H9 (cell line): ENCODE measurements at regions not wholly inside any gene's neighbourhood (a gene's known extent, or its start where the extent isn't known, plus 50 kb on each side); places are given as distances from the start of the nearest gene placed in this dataset.

Experiments
- DNase-seq: peaks from one replicate; pipeline ENCODE4 v3.0.0-alpha.2; 2017
- H2AFZ ChIP-seq: one replicate; pipeline ENCODE4 v1.6.1; 2013; ENCODE audit warnings: mild to moderate bottlenecking, low read length, control low read depth, moderate library complexity
- H2AK5ac ChIP-seq: 2 replicates; pipeline ENCODE4 v1.6.1; 2013; ENCODE audit warnings: low read length, control low read depth, mixed read lengths; ENCODE audit not compliant: insufficient read length
- H2BK120ac ChIP-seq: one replicate; pipeline ENCODE4 v1.6.1; 2013; ENCODE audit warnings: low read depth, mild to moderate bottlenecking, low read length, control low read depth, inconsistent platforms; ENCODE audit not compliant: poor library complexity, severe bottlenecking
- H2BK12ac ChIP-seq: 2 replicates; pipeline ENCODE4 v1.6.1; 2013; ENCODE audit warnings: low read length, control low read depth, mixed read lengths, low read depth; ENCODE audit not compliant: insufficient read length
- H2BK15ac ChIP-seq: 2 replicates; pipeline ENCODE4 v1.6.1; 2013; ENCODE audit warnings: low read depth, low read length, control low read depth
- H2BK20ac ChIP-seq: one replicate; pipeline ENCODE4 v1.6.1; 2013; ENCODE audit warnings: low read depth, mild to moderate bottlenecking, low read length, control low read depth, inconsistent platforms; ENCODE audit not compliant: poor library complexity, severe bottlenecking
- H2BK5ac ChIP-seq: 2 replicates; pipeline ENCODE4 v1.6.1; 2013; ENCODE audit warnings: low read length, control low read depth, mixed read lengths; ENCODE audit not compliant: insufficient read length
- H3K14ac ChIP-seq: 2 replicates; pipeline ENCODE4 v1.6.1; 2013; ENCODE audit warnings: low read length, control low read depth; ENCODE audit not compliant: insufficient read depth
- H3K18ac ChIP-seq: 2 replicates; pipeline ENCODE4 v1.6.1; 2013; ENCODE audit warnings: low read depth, mild to moderate bottlenecking, mixed read lengths, low read length, control low read depth; ENCODE audit not compliant: insufficient read length
- H3K23ac ChIP-seq: 2 replicates; pipeline ENCODE4 v1.6.1; 2013; ENCODE audit warnings: low read length, control low read depth, mixed read lengths, low read depth; ENCODE audit not compliant: insufficient read length
- H3K23me2 ChIP-seq: 2 replicates; pipeline ENCODE4 v1.6.1; 2013; ENCODE audit warnings: low read depth, mild to moderate bottlenecking, mixed read lengths, low read length, control low read depth; ENCODE audit not compliant: insufficient read length, poor library complexity, severe bottlenecking
- H3K27ac ChIP-seq: 2 replicates; pipeline ENCODE4 v1.5.1; 2013; ENCODE audit warnings: low read length, control low read depth, mixed read lengths, low read depth; ENCODE audit not compliant: insufficient read length
- H3K27me3 ChIP-seq: 2 replicates; pipeline ENCODE4 v1.6.1; 2013; ENCODE audit warnings: low read length, control low read depth, inconsistent platforms; ENCODE audit not compliant: insufficient read depth
- H3K4ac ChIP-seq: 2 replicates; pipeline ENCODE4 v1.6.1; 2013; ENCODE audit warnings: low read depth, mild to moderate bottlenecking, control low read depth, inconsistent platforms, low read length, moderate library complexity
- H3K4me1 ChIP-seq: 2 replicates; pipeline ENCODE4 v1.6.1; 2013; ENCODE audit warnings: low read length, control low read depth, inconsistent platforms; ENCODE audit not compliant: insufficient read depth
- H3K4me2 ChIP-seq: 2 replicates; pipeline ENCODE4 v1.6.1; 2013; ENCODE audit warnings: low read length, control low read depth, mixed read lengths; ENCODE audit not compliant: insufficient read length, insufficient read depth
- H3K56ac ChIP-seq: 2 replicates; pipeline ENCODE4 v1.6.1; 2013; ENCODE audit warnings: low read depth, mild to moderate bottlenecking, mixed read lengths, low read length, control low read depth; ENCODE audit not compliant: insufficient read length
- H3K79me1 ChIP-seq: 2 replicates; pipeline ENCODE4 v1.6.1; 2013; ENCODE audit warnings: low read depth, mild to moderate bottlenecking, moderate library complexity, low read length, control low read depth, inconsistent platforms; ENCODE audit not compliant: insufficient read depth, poor library complexity, severe bottlenecking
- H3K79me2 ChIP-seq: 2 replicates; pipeline ENCODE4 v1.6.1; 2013; ENCODE audit warnings: low read length, control low read depth, inconsistent platforms; ENCODE audit not compliant: insufficient read depth
- H3K9ac ChIP-seq: 2 replicates; pipeline ENCODE4 v1.6.1; 2013; ENCODE audit warnings: low read length, control low read depth, mixed read lengths; ENCODE audit not compliant: insufficient read length; ENCODE audit errors: extremely low read depth
- H3K9me3 ChIP-seq: one replicate; pipeline ENCODE4 v1.6.1; 2013; ENCODE audit warnings: low read depth, low read length, inconsistent platforms; ENCODE audit not compliant: control insufficient read depth
- H3T11ph ChIP-seq: one replicate; pipeline ENCODE4 v1.6.1; 2013; ENCODE audit warnings: mild to moderate bottlenecking, low read length, control low read depth, inconsistent platforms
- H4K20me1 ChIP-seq: one replicate; pipeline ENCODE4 v1.6.1; 2013; ENCODE audit not compliant: control insufficient read depth, insufficient read length, insufficient read depth
- H4K5ac ChIP-seq: 2 replicates; pipeline ENCODE4 v1.6.1; 2013; ENCODE audit warnings: low read depth, mild to moderate bottlenecking, mixed read lengths, low read length, control low read depth; ENCODE audit not compliant: insufficient read length
- H4K8ac ChIP-seq: replicated peaks from 2 replicates; pipeline ENCODE4 v1.6.1; 2013; ENCODE audit warnings: low read length, control low read depth, mixed read lengths, low read depth; ENCODE audit not compliant: insufficient read length
- H4K91ac ChIP-seq: 2 replicates; pipeline ENCODE4 v1.6.1; 2013; ENCODE audit warnings: low read depth, mild to moderate bottlenecking, moderate library complexity, mixed read lengths, low read length, control low read depth; ENCODE audit not compliant: insufficient read length
- H3K27ac Mint-ChIP-seq, 3 experiments: 2 replicates in 2 of 3; 3 replicates in 1 of 3; pipeline ENCODE4 v1.8.0; 2020 to 2021; ENCODE audit warnings: mixed read lengths in 3 of 3, mild to moderate bottlenecking in 1 of 3, moderate library complexity in 1 of 3
- H3K27me3 Mint-ChIP-seq: 2 replicates; pipeline ENCODE4 v1.8.0; 2021; ENCODE audit warnings: low read depth, mild to moderate bottlenecking, moderate library complexity, mixed read lengths
- H3K36me3 Mint-ChIP-seq, 3 experiments: 2 replicates in 2 of 3; 3 replicates in 1 of 3; pipeline ENCODE4 v1.8.0; 2020 to 2021; ENCODE audit warnings: low read depth in 3 of 3, mixed read lengths in 3 of 3; ENCODE audit not compliant: insufficient read depth in 1 of 3
- H3K4me1 Mint-ChIP-seq, 2 experiments: 2 replicates each; pipeline ENCODE4 v1.8.0; 2020; ENCODE audit warnings: mixed read lengths in 2 of 2
- H3K4me3 Mint-ChIP-seq, 2 experiments: 2 replicates in 1 of 2; 3 replicates in 1 of 2; pipeline ENCODE4 v1.8.0; 2020 to 2021; ENCODE audit warnings: mild to moderate bottlenecking in 2 of 2, mixed read lengths in 2 of 2, moderate library complexity in 1 of 2
- H3K9me3 Mint-ChIP-seq, 2 experiments: 2 replicates in 1 of 2; 3 replicates in 1 of 2; pipeline ENCODE4 v1.8.0; 2020; ENCODE audit warnings: mild to moderate bottlenecking in 2 of 2, mixed read lengths in 2 of 2, moderate library complexity in 1 of 2
- TF ChIP-seq, protein P1 (sequence below): fragments of 200-600 bp; sonication (generic); conservative IDR thresholded peaks from 3 replicates; pipeline ENCODE4 v1.8.0; 2021; ENCODE audit warnings: antibody characterized with exemption, mild to moderate bottlenecking

DNA sequence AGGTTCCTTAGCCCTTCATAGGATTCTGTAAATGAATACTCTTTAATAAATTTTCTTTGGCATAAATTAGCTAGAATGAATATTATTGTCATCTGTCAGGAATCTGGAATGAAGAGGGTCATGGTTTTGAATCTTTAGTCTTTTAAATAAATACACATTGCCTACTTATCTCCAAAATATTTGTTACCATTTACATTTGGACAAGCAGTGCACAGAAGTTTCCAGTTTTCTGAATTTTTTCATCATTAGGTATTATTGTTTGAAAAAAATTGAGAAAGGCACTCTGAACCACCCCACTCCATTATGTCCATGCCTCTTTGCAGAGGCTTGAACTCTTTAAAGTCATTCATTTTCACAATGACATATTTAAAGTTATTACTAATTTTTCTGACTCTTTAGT, 549.0 kb upstream of the LUZP2 start:
- Histone ChIP-seq H2BK20ac (no peak overlapping the region), H3K9ac (no peak overlapping the region), H3K79me1 (no peaks in the 10 kb centered on the region), H3K23me2 (no peaks in the 10 kb centered on the region), H3K56ac (no peak overlapping the region), H3K27ac (no peak overlapping the region), H3K18ac (no peak overlapping the region), H2BK120ac (no peak overlapping the region), H3K4me1 (no peaks in the 10 kb centered on the region), H2AFZ (no peak overlapping the region), H2BK12ac (no peak overlapping the region), H4K91ac (no peak overlapping the region), H2BK5ac (no peak overlapping the region), H3K23ac (no peak overlapping the region), H3K4ac (no peak overlapping the region), H3K27me3 (no peaks in the 10 kb centered on the region), H4K5ac (no peak overlapping the region), H4K20me1 (no peaks in the 10 kb centered on the region), H2AK5ac (no peak overlapping the region), H3K9me3 (no peaks in the 10 kb centered on the region), H3K4me2 (no peak overlapping the region), H4K8ac (no peak overlapping the region), H2BK15ac (no peak overlapping the region), H3T11ph (no peak overlapping the region), H3K79me2 (no peaks in the 10 kb centered on the region), H3K14ac (no peak overlapping the region)
- H3K4me3 Mint-ChIP-seq = no peak overlapping the region
- H3K36me3 Mint-ChIP-seq = no peaks in the 10 kb centered on the region
- DNase-seq = no peak
- TF ChIP-seq, protein P1, sequence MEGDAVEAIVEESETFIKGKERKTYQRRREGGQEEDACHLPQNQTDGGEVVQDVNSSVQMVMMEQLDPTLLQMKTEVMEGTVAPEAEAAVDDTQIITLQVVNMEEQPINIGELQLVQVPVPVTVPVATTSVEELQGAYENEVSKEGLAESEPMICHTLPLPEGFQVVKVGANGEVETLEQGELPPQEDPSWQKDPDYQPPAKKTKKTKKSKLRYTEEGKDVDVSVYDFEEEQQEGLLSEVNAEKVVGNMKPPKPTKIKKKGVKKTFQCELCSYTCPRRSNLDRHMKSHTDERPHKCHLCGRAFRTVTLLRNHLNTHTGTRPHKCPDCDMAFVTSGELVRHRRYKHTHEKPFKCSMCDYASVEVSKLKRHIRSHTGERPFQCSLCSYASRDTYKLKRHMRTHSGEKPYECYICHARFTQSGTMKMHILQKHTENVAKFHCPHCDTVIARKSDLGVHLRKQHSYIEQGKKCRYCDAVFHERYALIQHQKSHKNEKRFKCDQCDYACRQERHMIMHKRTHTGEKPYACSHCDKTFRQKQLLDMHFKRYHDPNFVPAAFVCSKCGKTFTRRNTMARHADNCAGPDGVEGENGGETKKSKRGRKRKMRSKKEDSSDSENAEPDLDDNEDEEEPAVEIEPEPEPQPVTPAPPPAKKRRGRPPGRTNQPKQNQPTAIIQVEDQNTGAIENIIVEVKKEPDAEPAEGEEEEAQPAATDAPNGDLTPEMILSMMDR = no peak
- no peak overlapping the region for H3K27ac Mint-ChIP-seq
- H3K27me3 Mint-ChIP-seq = no peaks in the 10 kb centered on the region
- no peaks in the 10 kb centered on the region for H3K4me1 Mint-ChIP-seq
- no peaks in the 10 kb centered on the region for H3K9me3 Mint-ChIP-seq
